HEK293 (cell line): ENCODE measurements at regions not wholly inside any gene's neighbourhood (a gene's known extent, or its start where the extent isn't known, plus 50 kb on each side); places are given as distances from the start of the nearest gene placed in this dataset.

ENCODE experiments used
- CTCF ChIA-PET: fragments of 350-600 bp; formaldehyde crosslinking; extraction: SDS; loops from one replicate; lab custom pipeline; 2021; ENCODE audit warnings: antibody characterized with exemption; lab: Yijun Ruan, JAX
- POLR2A ChIA-PET: fragments of 300-600 bp; formaldehyde crosslinking; extraction: SDS; loops from one replicate; lab custom pipeline; 2020; ENCODE audit warnings: antibody characterized with exemption, inconsistent platforms; lab: Yijun Ruan, JAX
- H3K27ac ChIP-seq: fragments of 200-500 bp; sonication (Bioruptor generic); 2 replicates; pipeline ENCODE4 v1.5.1; 2014; ENCODE audit warnings: low read depth, low read length, control low read depth, inconsistent platforms; ENCODE audit errors: extremely low read depth
- H3K36me3 ChIP-seq, 2 experiments: fragments of 200-500 bp in 1 of 2; sonication (Bioruptor generic) in 1 of 2; 1 replicate in 1 of 2; 2 replicates in 1 of 2; pipeline ENCODE4 v1.5.1; 2014 to 2017; ENCODE audit warnings: inconsistent platforms in 2 of 2, low read length in 2 of 2; ENCODE audit not compliant: control insufficient read depth in 2 of 2, insufficient read depth in 1 of 2
- H3K4me1 ChIP-seq: fragments of 200-500 bp; sonication (Bioruptor generic); 2 replicates; pipeline ENCODE4 v1.5.1; 2014; ENCODE audit warnings: mild to moderate bottlenecking, low read length, inconsistent platforms; ENCODE audit not compliant: control insufficient read depth, insufficient read depth
- H3K4me3 ChIP-seq: 2 replicates; pipeline ENCODE4 v1.5.1; 2011; ENCODE audit warnings: low read depth, mild to moderate bottlenecking, control low read depth, low read length, moderate library complexity
- H3K9me3 ChIP-seq: fragments of 200-500 bp; sonication (Bioruptor generic); 2 replicates; pipeline ENCODE4 v1.5.1; 2014; ENCODE audit warnings: low read depth, low read length, inconsistent platforms; ENCODE audit not compliant: control insufficient read depth, insufficient read depth
- YY1 ChIP-seq: fragments of 450-650 bp; formaldehyde crosslinking; IDR thresholded peaks from 2 replicates; pipeline ENCODE4 v1.5.1; 2018; ENCODE audit warnings: missing biosample characterization, missing genetic modification characterization
- ZNF121 ChIP-seq: fragments of 450-650 bp; formaldehyde crosslinking; IDR thresholded peaks from 2 replicates; pipeline ENCODE4 v1.5.1; 2016; ENCODE audit warnings: missing biosample characterization, missing genetic modification characterization
- ZNF202 ChIP-seq: fragments of 450-650 bp; formaldehyde crosslinking; IDR thresholded peaks from 2 replicates; pipeline ENCODE4 v1.5.1; 2016; ENCODE audit warnings: missing biosample characterization, missing genetic modification characterization, borderline replicate concordance
- ZNF214 ChIP-seq: fragments of 450-650 bp; formaldehyde crosslinking; IDR thresholded peaks from 2 replicates; pipeline ENCODE4 v1.5.1; 2017; ENCODE audit warnings: missing biosample characterization, mild to moderate bottlenecking, missing genetic modification characterization, borderline replicate concordance
- ZNF366 ChIP-seq: fragments of 450-650 bp; formaldehyde crosslinking; conservative IDR thresholded peaks from 2 replicates; pipeline ENCODE4 v1.5.1; 2016; ENCODE audit warnings: missing biosample characterization, missing genetic modification characterization
- ZNF416 ChIP-seq: fragments of 450-650 bp; formaldehyde crosslinking; IDR thresholded peaks from 2 replicates; pipeline ENCODE4 v1.5.1; 2016; ENCODE audit warnings: missing biosample characterization, missing genetic modification characterization
- ZNF473 ChIP-seq: fragments of 450-650 bp; formaldehyde crosslinking; IDR thresholded peaks from 2 replicates; pipeline ENCODE4 v1.5.1; 2017; ENCODE audit warnings: missing biosample characterization, missing genetic modification characterization
- ZNF510 ChIP-seq: fragments of 450-650 bp; formaldehyde crosslinking; IDR thresholded peaks from 2 replicates; pipeline ENCODE4 v1.5.1; 2018; ENCODE audit warnings: mild to moderate bottlenecking, missing genetic modification characterization, missing biosample characterization; ENCODE audit not compliant: insufficient replicate concordance
- ZNF560 ChIP-seq: fragments of 450-650 bp; formaldehyde crosslinking; IDR thresholded peaks from 2 replicates; pipeline ENCODE4 v1.5.1; 2017; ENCODE audit warnings: missing biosample characterization, missing genetic modification characterization, borderline replicate concordance
- ZNF610 ChIP-seq: fragments of 450-650 bp; formaldehyde crosslinking; IDR thresholded peaks from 2 replicates; pipeline ENCODE4 v1.5.1; 2016; ENCODE audit warnings: missing biosample characterization, missing genetic modification characterization, borderline replicate concordance
- ZNF623 ChIP-seq: fragments of 450-650 bp; formaldehyde crosslinking; IDR thresholded peaks from 2 replicates; pipeline ENCODE4 v1.5.1; 2016; ENCODE audit warnings: missing biosample characterization, missing genetic modification characterization
- ZNF670 ChIP-seq: fragments of 450-650 bp; formaldehyde crosslinking; IDR thresholded peaks from 2 replicates; pipeline ENCODE4 v1.5.1; 2016; ENCODE audit warnings: missing biosample characterization, missing genetic modification characterization, low read depth
- ZNF76 ChIP-seq: fragments of 450-650 bp; formaldehyde crosslinking; IDR thresholded peaks from 2 replicates; pipeline ENCODE4; 2016; ENCODE audit warnings: low read depth, missing biosample characterization, missing genetic modification characterization, borderline replicate concordance
- ZXDB ChIP-seq: fragments of 450-650 bp; formaldehyde crosslinking; IDR thresholded peaks from 2 replicates; pipeline ENCODE4 v1.5.1; 2016; ENCODE audit warnings: missing biosample characterization, missing genetic modification characterization
- TF ChIP-seq, protein P1 (sequence below): fragments of 450-650 bp; formaldehyde crosslinking; IDR thresholded peaks from 2 replicates; pipeline ENCODE4 v1.5.1; 2016; ENCODE audit warnings: missing biosample characterization, missing genetic modification characterization, borderline replicate concordance
- TF ChIP-seq, protein P2 (sequence below): fragments of 450-650 bp; formaldehyde crosslinking; IDR thresholded peaks from 2 replicates; pipeline ENCODE4 v1.5.1; 2016; ENCODE audit warnings: missing biosample characterization, missing genetic modification characterization
- TF ChIP-seq, protein P3 (sequence below): fragments of 450-650 bp; formaldehyde crosslinking; IDR thresholded peaks from 2 replicates; pipeline ENCODE4 v1.5.1; 2016; ENCODE audit warnings: missing biosample characterization, missing genetic modification characterization
- TF ChIP-seq, protein P4 (sequence below): fragments of 450-650 bp; formaldehyde crosslinking; IDR thresholded peaks from 2 replicates; pipeline ENCODE4 v1.5.1; 2016; ENCODE audit warnings: missing biosample characterization, missing genetic modification characterization
- TF ChIP-seq, protein P5 (sequence below): fragments of 450-650 bp; formaldehyde crosslinking; IDR thresholded peaks from 2 replicates; pipeline ENCODE4 v1.5.1; 2016; ENCODE audit warnings: missing biosample characterization, missing genetic modification characterization

DNA sequence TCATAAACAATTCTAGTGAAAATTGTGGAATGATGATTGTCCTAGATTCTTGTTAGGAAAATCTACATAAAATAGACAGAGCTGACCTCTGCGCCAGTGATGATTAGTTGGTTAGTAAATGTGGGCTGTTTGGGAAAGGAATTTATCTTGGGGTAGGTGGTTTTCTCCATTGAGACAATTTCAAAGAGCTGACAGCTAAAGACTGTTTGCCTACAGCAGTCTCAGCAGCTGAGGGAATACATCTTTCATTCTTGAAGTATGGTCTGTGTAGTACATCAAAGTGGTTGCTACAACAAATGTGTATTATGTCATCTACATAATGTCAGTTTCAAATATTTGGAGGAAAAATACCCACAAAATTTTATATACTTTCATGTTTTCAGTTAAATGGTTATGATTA is 117.2 kb upstream of the TRPC4 start (continued):
- TF ChIP-seq, protein P1, sequence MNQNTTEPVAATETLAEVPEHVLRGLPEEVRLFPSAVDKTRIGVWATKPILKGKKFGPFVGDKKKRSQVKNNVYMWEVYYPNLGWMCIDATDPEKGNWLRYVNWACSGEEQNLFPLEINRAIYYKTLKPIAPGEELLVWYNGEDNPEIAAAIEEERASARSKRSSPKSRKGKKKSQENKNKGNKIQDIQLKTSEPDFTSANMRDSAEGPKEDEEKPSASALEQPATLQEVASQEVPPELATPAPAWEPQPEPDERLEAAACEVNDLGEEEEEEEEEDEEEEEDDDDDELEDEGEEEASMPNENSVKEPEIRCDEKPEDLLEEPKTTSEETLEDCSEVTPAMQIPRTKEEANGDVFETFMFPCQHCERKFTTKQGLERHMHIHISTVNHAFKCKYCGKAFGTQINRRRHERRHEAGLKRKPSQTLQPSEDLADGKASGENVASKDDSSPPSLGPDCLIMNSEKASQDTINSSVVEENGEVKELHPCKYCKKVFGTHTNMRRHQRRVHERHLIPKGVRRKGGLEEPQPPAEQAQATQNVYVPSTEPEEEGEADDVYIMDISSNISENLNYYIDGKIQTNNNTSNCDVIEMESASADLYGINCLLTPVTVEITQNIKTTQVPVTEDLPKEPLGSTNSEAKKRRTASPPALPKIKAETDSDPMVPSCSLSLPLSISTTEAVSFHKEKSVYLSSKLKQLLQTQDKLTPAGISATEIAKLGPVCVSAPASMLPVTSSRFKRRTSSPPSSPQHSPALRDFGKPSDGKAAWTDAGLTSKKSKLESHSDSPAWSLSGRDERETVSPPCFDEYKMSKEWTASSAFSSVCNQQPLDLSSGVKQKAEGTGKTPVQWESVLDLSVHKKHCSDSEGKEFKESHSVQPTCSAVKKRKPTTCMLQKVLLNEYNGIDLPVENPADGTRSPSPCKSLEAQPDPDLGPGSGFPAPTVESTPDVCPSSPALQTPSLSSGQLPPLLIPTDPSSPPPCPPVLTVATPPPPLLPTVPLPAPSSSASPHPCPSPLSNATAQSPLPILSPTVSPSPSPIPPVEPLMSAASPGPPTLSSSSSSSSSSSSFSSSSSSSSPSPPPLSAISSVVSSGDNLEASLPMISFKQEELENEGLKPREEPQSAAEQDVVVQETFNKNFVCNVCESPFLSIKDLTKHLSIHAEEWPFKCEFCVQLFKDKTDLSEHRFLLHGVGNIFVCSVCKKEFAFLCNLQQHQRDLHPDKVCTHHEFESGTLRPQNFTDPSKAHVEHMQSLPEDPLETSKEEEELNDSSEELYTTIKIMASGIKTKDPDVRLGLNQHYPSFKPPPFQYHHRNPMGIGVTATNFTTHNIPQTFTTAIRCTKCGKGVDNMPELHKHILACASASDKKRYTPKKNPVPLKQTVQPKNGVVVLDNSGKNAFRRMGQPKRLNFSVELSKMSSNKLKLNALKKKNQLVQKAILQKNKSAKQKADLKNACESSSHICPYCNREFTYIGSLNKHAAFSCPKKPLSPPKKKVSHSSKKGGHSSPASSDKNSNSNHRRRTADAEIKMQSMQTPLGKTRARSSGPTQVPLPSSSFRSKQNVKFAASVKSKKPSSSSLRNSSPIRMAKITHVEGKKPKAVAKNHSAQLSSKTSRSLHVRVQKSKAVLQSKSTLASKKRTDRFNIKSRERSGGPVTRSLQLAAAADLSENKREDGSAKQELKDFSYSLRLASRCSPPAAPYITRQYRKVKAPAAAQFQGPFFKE (tag by site-specific recombination): no peak
- TF ChIP-seq, all 188 proteins: peak for 0

DNA sequence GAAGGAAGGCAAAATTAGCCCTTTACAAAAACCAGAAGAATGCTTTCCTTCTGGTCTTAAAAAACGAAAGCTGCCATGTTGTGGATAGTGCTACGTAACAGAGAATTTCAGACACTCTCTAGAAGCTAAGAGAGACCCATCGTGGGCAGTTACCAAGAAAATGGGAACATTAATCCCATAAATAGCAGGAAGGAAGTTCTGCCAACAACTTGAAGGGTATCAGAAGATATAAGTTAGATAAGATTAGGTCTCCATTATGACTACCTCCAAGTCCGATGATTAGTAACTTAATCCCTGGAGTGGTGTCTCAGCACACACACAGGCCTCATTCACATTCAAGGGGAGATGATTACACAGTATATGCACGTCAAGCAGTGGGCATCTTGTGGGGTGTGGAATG is 115.7 kb upstream of the TRPC4 start:
- H3K4me3 ChIP-seq: no peak overlapping the region
- TF ChIP-seq ZNF121 (tag by site-specific recombination): no peak
- no peak for TF ChIP-seq ZNF510 (tag by site-specific recombination)
- no peak for TF ChIP-seq ZXDB (tag by site-specific recombination)
- TF ChIP-seq ZNF560 (tag by site-specific recombination): no peak
- TF ChIP-seq ZNF623 (tag by site-specific recombination): no peak
- TF ChIP-seq ZNF202 (tag by site-specific recombination): no peak
- no peak for TF ChIP-seq YY1
- TF ChIP-seq, protein P2, sequence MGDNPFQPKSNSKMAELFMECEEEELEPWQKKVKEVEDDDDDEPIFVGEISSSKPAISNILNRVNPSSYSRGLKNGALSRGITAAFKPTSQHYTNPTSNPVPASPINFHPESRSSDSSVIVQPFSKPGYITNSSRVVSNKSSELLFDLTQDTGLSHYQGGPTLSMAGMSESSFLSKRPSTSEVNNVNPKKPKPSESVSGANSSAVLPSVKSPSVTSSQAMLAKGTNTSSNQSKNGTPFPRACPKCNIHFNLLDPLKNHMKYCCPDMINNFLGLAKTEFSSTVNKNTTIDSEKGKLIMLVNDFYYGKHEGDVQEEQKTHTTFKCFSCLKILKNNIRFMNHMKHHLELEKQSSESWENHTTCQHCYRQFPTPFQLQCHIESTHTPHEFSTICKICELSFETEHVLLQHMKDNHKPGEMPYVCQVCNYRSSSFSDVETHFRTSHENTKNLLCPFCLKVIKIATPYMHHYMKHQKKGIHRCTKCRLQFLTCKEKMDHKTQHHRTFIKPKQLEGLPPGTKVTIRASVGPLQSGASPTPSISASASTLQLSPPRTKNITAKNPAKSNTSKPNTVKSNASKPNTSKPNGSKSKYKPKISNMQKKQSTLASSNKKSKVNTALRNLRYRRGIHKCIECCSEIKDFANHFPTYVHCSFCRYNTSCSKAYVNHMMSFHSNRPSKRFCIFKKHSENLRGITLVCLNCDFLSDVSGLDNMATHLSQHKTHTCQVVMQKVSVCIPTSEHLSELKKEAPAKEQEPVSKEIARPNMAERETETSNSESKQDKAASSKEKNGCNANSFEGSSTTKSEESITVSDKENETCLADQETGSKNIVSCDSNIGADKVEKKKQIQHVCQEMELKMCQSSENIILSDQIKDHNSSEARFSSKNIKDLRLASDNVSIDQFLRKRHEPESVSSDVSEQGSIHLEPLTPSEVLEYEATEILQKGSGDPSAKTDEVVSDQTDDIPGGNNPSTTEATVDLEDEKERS (tag by site-specific recombination): no peak
- TF ChIP-seq, protein P3, sequence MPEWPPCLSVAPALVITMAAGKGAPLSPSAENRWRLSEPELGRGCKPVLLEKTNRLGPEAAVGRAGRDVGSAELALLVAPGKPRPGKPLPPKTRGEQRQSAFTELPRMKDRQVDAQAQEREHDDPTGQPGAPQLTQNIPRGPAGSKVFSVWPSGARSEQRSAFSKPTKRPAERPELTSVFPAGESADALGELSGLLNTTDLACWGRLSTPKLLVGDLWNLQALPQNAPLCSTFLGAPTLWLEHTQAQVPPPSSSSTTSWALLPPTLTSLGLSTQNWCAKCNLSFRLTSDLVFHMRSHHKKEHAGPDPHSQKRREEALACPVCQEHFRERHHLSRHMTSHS (tag by site-specific recombination): no peak
- TF ChIP-seq, all 188 proteins: peak for 0
- Histone ChIP-seq H3K4me1 (no peaks in the 10 kb centered on the region), H3K27ac (no peak overlapping the region), H3K36me3 (no peaks in the 10 kb centered on the region), H3K9me3 (no peaks in the 10 kb centered on the region)
- ChIA-PET CTCF (no interaction called here), POLR2A (no interaction called here)

DNA sequence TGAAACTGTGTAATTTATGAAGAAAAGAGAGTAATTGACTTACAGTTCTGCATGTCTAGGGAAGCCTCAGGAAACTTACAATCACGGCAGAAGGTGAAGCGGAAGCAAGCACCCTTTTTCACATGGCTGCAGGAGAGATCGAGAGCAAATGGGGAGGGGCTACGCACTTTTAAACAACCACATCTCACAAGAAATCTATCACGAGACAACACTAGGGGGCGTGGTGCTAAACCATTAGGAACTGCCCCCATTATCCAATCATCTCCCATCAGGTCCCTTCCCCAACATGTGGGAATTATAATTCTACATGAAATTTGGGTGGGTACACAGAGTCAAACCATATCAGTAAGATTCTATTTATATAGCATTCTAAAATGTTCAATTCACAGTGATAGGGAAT is 114.8 kb upstream of the TRPC4 start:
- Histone ChIP-seq H3K4me1 (no peaks in the 10 kb centered on the region), H3K36me3 (no peaks in the 10 kb centered on the region), H3K9me3 (no peaks in the 10 kb centered on the region), H3K4me3 (no peak overlapping the region), H3K27ac (no peak overlapping the region)
- ChIA-PET POLR2A (no interaction called here), CTCF (no interaction called here)
- TF ChIP-seq ZNF473 (tag by site-specific recombination): no peak
- TF ChIP-seq ZNF560 (tag by site-specific recombination): no peak
- no peak for TF ChIP-seq ZNF76 (tag by site-specific recombination)
- no peak for TF ChIP-seq ZNF214 (tag by site-specific recombination)
- no peak for TF ChIP-seq ZNF670 (tag by site-specific recombination)
- no peak for TF ChIP-seq ZNF416 (tag by site-specific recombination)
- TF ChIP-seq ZNF366 (tag by site-specific recombination): no peak
- TF ChIP-seq, protein P4, sequence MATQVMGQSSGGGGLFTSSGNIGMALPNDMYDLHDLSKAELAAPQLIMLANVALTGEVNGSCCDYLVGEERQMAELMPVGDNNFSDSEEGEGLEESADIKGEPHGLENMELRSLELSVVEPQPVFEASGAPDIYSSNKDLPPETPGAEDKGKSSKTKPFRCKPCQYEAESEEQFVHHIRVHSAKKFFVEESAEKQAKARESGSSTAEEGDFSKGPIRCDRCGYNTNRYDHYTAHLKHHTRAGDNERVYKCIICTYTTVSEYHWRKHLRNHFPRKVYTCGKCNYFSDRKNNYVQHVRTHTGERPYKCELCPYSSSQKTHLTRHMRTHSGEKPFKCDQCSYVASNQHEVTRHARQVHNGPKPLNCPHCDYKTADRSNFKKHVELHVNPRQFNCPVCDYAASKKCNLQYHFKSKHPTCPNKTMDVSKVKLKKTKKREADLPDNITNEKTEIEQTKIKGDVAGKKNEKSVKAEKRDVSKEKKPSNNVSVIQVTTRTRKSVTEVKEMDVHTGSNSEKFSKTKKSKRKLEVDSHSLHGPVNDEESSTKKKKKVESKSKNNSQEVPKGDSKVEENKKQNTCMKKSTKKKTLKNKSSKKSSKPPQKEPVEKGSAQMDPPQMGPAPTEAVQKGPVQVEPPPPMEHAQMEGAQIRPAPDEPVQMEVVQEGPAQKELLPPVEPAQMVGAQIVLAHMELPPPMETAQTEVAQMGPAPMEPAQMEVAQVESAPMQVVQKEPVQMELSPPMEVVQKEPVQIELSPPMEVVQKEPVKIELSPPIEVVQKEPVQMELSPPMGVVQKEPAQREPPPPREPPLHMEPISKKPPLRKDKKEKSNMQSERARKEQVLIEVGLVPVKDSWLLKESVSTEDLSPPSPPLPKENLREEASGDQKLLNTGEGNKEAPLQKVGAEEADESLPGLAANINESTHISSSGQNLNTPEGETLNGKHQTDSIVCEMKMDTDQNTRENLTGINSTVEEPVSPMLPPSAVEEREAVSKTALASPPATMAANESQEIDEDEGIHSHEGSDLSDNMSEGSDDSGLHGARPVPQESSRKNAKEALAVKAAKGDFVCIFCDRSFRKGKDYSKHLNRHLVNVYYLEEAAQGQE (tag by site-specific recombination): no peak
- no peak for TF ChIP-seq ZNF610
- TF ChIP-seq, protein P5, sequence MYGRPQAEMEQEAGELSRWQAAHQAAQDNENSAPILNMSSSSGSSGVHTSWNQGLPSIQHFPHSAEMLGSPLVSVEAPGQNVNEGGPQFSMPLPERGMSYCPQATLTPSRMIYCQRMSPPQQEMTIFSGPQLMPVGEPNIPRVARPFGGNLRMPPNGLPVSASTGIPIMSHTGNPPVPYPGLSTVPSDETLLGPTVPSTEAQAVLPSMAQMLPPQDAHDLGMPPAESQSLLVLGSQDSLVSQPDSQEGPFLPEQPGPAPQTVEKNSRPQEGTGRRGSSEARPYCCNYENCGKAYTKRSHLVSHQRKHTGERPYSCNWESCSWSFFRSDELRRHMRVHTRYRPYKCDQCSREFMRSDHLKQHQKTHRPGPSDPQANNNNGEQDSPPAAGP: no peak
